ENCODE measurements at regions not wholly inside any gene's neighbourhood (a gene's known extent, or its start where the extent isn't known, plus 50 kb on each side); places are given as distances from the start of the nearest gene placed in this dataset.

DNA sequence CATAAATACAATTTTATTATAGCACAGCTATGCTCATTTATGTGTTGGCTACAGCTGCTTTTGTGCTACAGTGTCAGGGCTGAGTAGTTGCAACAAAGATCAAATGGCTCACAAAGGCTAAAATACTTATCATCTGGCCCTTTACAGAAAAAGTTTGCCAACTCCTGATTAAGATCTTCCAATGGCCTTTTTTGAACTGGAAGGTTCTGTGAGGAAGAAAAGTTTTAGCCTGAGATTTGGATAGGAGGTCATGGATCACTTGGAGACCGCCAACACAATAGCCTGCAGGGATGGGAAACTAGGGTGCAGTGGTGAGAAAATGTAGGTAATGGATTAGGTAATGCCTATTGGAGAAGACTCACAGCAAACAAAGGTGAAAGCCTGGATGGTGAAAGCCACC is 169.8 kb downstream of the NOC3L start:
- Histone ChIP-seq H3K4me2 (ENCODE audit: low read depth, low read length) (no peak overlapping the region), H3K27me3 (ENCODE audit: control insufficient read depth in 1 of 2, insufficient read depth in 2 of 2, low read length in 2 of 2) (no peaks in the 10 kb centered on the region), H4K20me1 (ENCODE audit: insufficient read depth, low read length) (no peaks in the 10 kb centered on the region), H3K9ac (ENCODE audit: insufficient read depth, low read depth, low read length) (no peak overlapping the region), H2AFZ (ENCODE audit: low read length) (no peak overlapping the region), H3K4me3 (replicated peaks in 1 of 3; ENCODE audit: insufficient read depth in 1 of 3, low read depth in 2 of 3, low read length in 3 of 3) (no peak overlapping the region), H3K36me3 (replicated peaks in 1 of 2; ENCODE audit: control insufficient read depth in 1 of 2, insufficient read depth in 2 of 2, low read length in 2 of 2) (no peaks in the 10 kb centered on the region), H3K79me2 (ENCODE audit: insufficient read depth, low read length) (no peaks in the 10 kb centered on the region), H3K27ac (ENCODE audit: extremely low read length, insufficient read depth, low read length) (no peak overlapping the region), H3K9me3 (ENCODE audit: low read length) (no peaks in the 10 kb centered on the region), H3K4me1 (ENCODE audit: insufficient read depth, low read length) (no peaks in the 10 kb centered on the region)
- in situ Hi-C loops (cut with HindIII; ENCODE audit: extremely low pct_ligation_motif_present, low pct_unique_long_range_greater_than_20kb) = no loop called here
- no TSS peak for BruUV-seq (replicated peaks)
- ATAC-seq (no peak), FAIRE-seq (no peak), DNase-seq (ENCODE audit: low spot score) (no peak)
- 55% methylated on average over 1 of the region's 1 CpG for WGBS (ENCODE audit: low lambda C conversion rate)
- CTCF ChIA-PET (ENCODE audit: low intra/inter-chr PET ratio, low total read pairs) = no interaction called here
- intact Hi-C loops (cut with micrococcal nuclease; ENCODE audit: unreplicated experiment) = no loop called here
- POLR2A ChIA-PET = no interaction called here
- TF ChIP-seq MAFK (conservative IDR thresholded peaks at IDR 0.05 in 1 of 2, IDR thresholded peaks at IDR 0.05 in 1 of 2; ENCODE audit: low read length in 2 of 2) (no peak), GABPA (IDR thresholded peaks at IDR 0.05; ENCODE audit: low read depth, low read length) (no peak), GABPA (CRISPR knock-in tag; IDR thresholded peaks at IDR 0.05; ENCODE audit: low read depth) (no peak), JUNB (CRISPR knock-in tag; IDR thresholded peaks at IDR 0.05; ENCODE audit: borderline replicate concordance) (no peak), HCFC1 (IDR thresholded peaks at IDR 0.05; ENCODE audit: low read depth, low read length) (no peak), PRPF4 (IDR thresholded peaks at IDR 0.05; ENCODE audit: low read depth, low read length, poor library complexity, severe bottlenecking) (no peak), BCL6 (CRISPR knock-in tag; IDR thresholded peaks at IDR 0.05) (no peak), PHF21A (CRISPR knock-in tag; IDR thresholded peaks at IDR 0.05) (no peak), ZNF670 (CRISPR knock-in tag; IDR thresholded peaks at IDR 0.05; ENCODE audit: borderline replicate concordance) (no peak), BRCA1 (CRISPR knock-in tag; IDR thresholded peaks at IDR 0.05) (no peak), WIZ (CRISPR knock-in tag; IDR thresholded peaks at IDR 0.05) (no peak), POLR2A (IDR thresholded peaks at IDR 0.05; ENCODE audit: insufficient read depth in 1 of 2, low read depth in 2 of 2, low read length in 2 of 2) (no peak), KDM2A (CRISPR knock-in tag; IDR thresholded peaks at IDR 0.05; ENCODE audit: borderline replicate concordance, low read depth) (no peak), ZNF547 (CRISPR knock-in tag; IDR thresholded peaks at IDR 0.05) (no peak)
- TF ChIP-seq, protein P1, sequence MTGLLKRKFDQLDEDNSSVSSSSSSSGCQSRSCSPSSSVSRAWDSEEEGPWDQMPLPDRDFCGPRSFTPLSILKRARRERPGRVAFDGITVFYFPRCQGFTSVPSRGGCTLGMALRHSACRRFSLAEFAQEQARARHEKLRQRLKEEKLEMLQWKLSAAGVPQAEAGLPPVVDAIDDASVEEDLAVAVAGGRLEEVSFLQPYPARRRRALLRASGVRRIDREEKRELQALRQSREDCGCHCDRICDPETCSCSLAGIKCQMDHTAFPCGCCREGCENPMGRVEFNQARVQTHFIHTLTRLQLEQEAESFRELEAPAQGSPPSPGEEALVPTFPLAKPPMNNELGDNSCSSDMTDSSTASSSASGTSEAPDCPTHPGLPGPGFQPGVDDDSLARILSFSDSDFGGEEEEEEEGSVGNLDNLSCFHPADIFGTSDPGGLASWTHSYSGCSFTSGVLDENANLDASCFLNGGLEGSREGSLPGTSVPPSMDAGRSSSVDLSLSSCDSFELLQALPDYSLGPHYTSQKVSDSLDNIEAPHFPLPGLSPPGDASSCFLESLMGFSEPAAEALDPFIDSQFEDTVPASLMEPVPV (CRISPR knock-in tag; IDR thresholded peaks at IDR 0.05) = no peak
